DOHH2 (cell line): ENCODE measurements at regions not wholly inside any gene's neighbourhood (a gene's known extent, or its start where the extent isn't known, plus 50 kb on each side); places are given as distances from the start of the nearest gene placed in this dataset.
A peak's percentile ranks its signal among the peaks of the same experiment; 100 is the strongest.

ENCODE experiments used
- H3F3A ChIP-seq: fragments of 200-600 bp; sonication (generic), shearing (Covaris generic); 2 replicates; pipeline ENCODE4 v1.6.0; 2016; ENCODE audit warnings: antibody characterized with exemption, mild to moderate bottlenecking; ENCODE audit not compliant: control insufficient read depth, insufficient read depth
- H3K27ac ChIP-seq: fragments of 200-600 bp; sonication (generic); 2 replicates; pipeline ENCODE4 v1.5.1; 2014; ENCODE audit warnings: low read depth, mild to moderate bottlenecking, low read length, moderate library complexity
- H3K27me3 ChIP-seq: fragments of 200-600 bp; sonication (generic); 2 replicates; pipeline ENCODE4 v1.6.1; 2014; ENCODE audit warnings: mild to moderate bottlenecking, low read length, mixed read lengths; ENCODE audit not compliant: control insufficient read depth
- H3K36me3 ChIP-seq: fragments of 200-600 bp; sonication (generic); 2 replicates; pipeline ENCODE4 v1.6.1; 2014; ENCODE audit warnings: mild to moderate bottlenecking, low read length, moderate library complexity, mixed read lengths; ENCODE audit not compliant: control insufficient read depth
- H3K4me1 ChIP-seq: fragments of 200-600 bp; sonication (generic); 2 replicates; pipeline ENCODE4 v1.6.1; 2014; ENCODE audit warnings: mild to moderate bottlenecking, low read length, mixed read lengths; ENCODE audit not compliant: control insufficient read depth
- H3K4me2 ChIP-seq: fragments of 200-600 bp; sonication (generic); 2 replicates; pipeline ENCODE4 v1.6.0; 2014; ENCODE audit warnings: mild to moderate bottlenecking, low read length, moderate library complexity
- H3K4me3 ChIP-seq: fragments of 200-600 bp; sonication (generic); 2 replicates; pipeline ENCODE4 v1.5.1; 2014; ENCODE audit warnings: mild to moderate bottlenecking, low read length, mixed read lengths
- H3K79me2 ChIP-seq: fragments of 200-600 bp; sonication (generic); 2 replicates; pipeline ENCODE4 v1.6.1; 2014; ENCODE audit warnings: mild to moderate bottlenecking, low read length, mixed read lengths; ENCODE audit not compliant: control insufficient read depth
- H3K9me2 ChIP-seq: fragments of 200-600 bp; sonication (generic); replicated peaks from 2 replicates; pipeline ENCODE4 v1.6.1; 2014; ENCODE audit warnings: mild to moderate bottlenecking, low read length, mixed read lengths; ENCODE audit not compliant: control insufficient read depth
- H3K9me3 ChIP-seq: fragments of 200-600 bp; sonication (generic); 2 replicates; pipeline ENCODE4 v1.6.1; 2014; ENCODE audit warnings: antibody characterized with exemption, low read length, mixed read lengths; ENCODE audit not compliant: control insufficient read depth, insufficient read depth
- H4K20me1 ChIP-seq: fragments of 200-600 bp; sonication (generic); 2 replicates; pipeline ENCODE4 v1.6.0; 2014; ENCODE audit warnings: low read depth, mild to moderate bottlenecking, antibody characterized with exemption, low read length, moderate library complexity; ENCODE audit not compliant: control insufficient read depth, insufficient read depth
- EZH2phosphoT487 ChIP-seq: fragments of 200-600 bp; sonication (generic); IDR thresholded peaks from 2 replicates; pipeline ENCODE4 v1.6.1; 2017; ENCODE audit warnings: borderline replicate concordance, mild to moderate bottlenecking, antibody characterized with exemption, low read length, moderate library complexity, mixed read lengths
- TF ChIP-seq, protein P1 (sequence below): fragments of 200-600 bp; sonication (generic); IDR thresholded peaks from one replicate; pipeline ENCODE4 v1.5.1; 2014; ENCODE audit warnings: antibody characterized with exemption, mild to moderate bottlenecking, low read depth, low read length; ENCODE audit not compliant: poor library complexity, severe bottlenecking

DNA sequence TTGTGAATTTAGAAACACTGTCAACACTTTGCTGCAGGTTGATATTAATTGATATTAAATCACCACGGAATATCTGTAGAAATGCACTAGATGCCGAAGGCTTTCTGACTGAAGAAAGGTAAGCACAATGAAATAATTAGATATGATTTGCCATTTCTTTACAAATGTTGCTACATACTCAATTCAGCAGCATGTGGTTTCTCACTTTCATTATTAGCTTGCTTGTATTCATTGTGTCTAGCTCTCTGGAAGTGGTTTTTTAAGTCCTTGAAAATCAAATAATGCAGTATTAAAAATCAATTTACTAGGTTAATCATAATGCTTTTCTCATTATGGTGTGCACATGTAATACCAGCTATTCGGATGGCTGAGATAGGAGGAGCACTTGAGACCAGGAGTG lies 231.3 kb upstream of the MARCKS start:
- no peak overlapping the region for H3K4me3 ChIP-seq
- H3K9me2 ChIP-seq: no peaks in the 10 kb centered on the region
- H3K9me3 ChIP-seq: no peaks in the 10 kb centered on the region
- H4K20me1 ChIP-seq: no peaks in the 10 kb centered on the region
- TF ChIP-seq, protein P1, sequence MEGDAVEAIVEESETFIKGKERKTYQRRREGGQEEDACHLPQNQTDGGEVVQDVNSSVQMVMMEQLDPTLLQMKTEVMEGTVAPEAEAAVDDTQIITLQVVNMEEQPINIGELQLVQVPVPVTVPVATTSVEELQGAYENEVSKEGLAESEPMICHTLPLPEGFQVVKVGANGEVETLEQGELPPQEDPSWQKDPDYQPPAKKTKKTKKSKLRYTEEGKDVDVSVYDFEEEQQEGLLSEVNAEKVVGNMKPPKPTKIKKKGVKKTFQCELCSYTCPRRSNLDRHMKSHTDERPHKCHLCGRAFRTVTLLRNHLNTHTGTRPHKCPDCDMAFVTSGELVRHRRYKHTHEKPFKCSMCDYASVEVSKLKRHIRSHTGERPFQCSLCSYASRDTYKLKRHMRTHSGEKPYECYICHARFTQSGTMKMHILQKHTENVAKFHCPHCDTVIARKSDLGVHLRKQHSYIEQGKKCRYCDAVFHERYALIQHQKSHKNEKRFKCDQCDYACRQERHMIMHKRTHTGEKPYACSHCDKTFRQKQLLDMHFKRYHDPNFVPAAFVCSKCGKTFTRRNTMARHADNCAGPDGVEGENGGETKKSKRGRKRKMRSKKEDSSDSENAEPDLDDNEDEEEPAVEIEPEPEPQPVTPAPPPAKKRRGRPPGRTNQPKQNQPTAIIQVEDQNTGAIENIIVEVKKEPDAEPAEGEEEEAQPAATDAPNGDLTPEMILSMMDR: no peak
- no peak for TF ChIP-seq EZH2phosphoT487
- H3K4me1 ChIP-seq: peaks cover 36% of the 10 kb centered on the region
- no peak overlapping the region for H3K27ac ChIP-seq
- no peak overlapping the region for H3K4me2 ChIP-seq
- H3K27me3 ChIP-seq: no peaks in the 10 kb centered on the region
- no peaks in the 10 kb centered on the region for H3K79me2 ChIP-seq
- no peaks in the 10 kb centered on the region for H3K36me3 ChIP-seq
- H3F3A ChIP-seq: peaks cover 9% of the 10 kb centered on the region

DNA sequence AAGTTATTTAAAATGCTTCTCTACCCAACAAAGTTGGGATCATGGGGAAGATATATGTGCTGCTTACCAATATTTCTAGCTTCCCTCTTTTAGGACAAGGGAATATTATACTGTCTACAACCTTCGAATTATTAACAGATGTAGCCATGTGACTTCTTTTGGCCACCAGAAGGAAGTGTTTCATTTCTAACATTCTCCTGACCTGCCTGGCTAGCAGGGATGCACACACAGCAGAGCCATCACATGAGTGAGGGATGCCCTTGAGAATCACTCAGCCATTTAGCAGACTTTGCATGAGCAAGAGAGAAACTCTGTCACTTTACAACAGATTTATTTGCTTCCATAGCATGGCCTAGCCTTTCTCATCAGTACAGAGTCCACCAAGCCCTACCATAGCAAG lies 230.7 kb upstream of the MARCKS start:
- no peaks in the 10 kb centered on the region for H3K79me2 ChIP-seq
- H3K27me3 ChIP-seq: no peaks in the 10 kb centered on the region
- H3K4me1 ChIP-seq: peaks cover 43% of the 10 kb centered on the region
- H3K9me3 ChIP-seq: no peaks in the 10 kb centered on the region
- H3K9me2 ChIP-seq: no peaks in the 10 kb centered on the region
- no peak overlapping the region for H3K27ac ChIP-seq
- TF ChIP-seq, protein P1: no peak
- TF ChIP-seq EZH2phosphoT487: no peak
- peak overlapping the region; percentile 16; the same call in 1 of the 2 replicates for H3K4me2 ChIP-seq
- H4K20me1 ChIP-seq: no peaks in the 10 kb centered on the region
- H3F3A ChIP-seq: peaks cover 14% of the 10 kb centered on the region
- peaks cover under 1% of the 10 kb centered on the region; the same call in 1 of the 2 replicates for H3K36me3 ChIP-seq
- H3K4me3 ChIP-seq: no peak overlapping the region

- Histone ChIP-seq H4K20me1 (no peaks in the 10 kb centered on the region), H3K4me2 (no peak overlapping the region), H3K9me3 (no peaks in the 10 kb centered on the region), H3F3A (peaks cover 16% of the 10 kb centered on the region), H3K27ac (no peak overlapping the region), H3K9me2 (no peaks in the 10 kb centered on the region), H3K27me3 (no peaks in the 10 kb centered on the region), H3K4me1 (peaks cover 53% of the 10 kb centered on the region), H3K4me3 (no peak overlapping the region), H3K79me2 (no peaks in the 10 kb centered on the region), H3K36me3 (peaks cover 2% of the 10 kb centered on the region; the same call in 1 of the 2 replicates)
- TF ChIP-seq EZH2phosphoT487: no peak
- TF ChIP-seq, protein P1: no peak
Observed at GRCh38 chr6:113627480-113627879, 229.7 kb upstream of the MARCKS start.
